NCI-H524 treated with DMSO at 0.1 percent for 48 hours (cell line): ENCODE measurements at regions not wholly inside any gene's neighbourhood (a gene's known extent, or its start where the extent isn't known, plus 50 kb on each side); places are given as distances from the start of the nearest gene placed in this dataset.

Experiments used
- DNase-seq: peaks from one replicate; lab custom pipeline; 2025; lab: John Stamatoyannopoulos, UW

DNA sequence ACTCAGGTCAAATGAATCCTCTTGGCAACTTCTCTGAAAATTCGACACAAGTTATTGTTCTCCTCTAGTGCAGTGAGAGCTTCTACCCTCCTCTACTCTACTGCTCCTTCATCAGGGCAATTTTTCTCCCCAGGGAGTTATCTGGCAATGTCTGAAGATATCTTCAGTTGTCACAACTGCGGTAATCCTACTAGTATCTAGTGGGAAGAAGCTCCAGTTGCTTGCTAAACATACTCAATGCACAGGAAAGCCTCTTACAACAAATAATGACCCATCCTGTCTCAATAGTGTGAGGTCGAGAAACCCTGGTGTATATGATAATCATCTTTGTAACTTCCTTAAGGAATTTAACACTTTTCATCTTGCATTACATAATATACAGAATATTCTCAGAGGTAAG is 1147.6 kb downstream of the IGSF11 start:
- no peak for DNase-seq

DNA sequence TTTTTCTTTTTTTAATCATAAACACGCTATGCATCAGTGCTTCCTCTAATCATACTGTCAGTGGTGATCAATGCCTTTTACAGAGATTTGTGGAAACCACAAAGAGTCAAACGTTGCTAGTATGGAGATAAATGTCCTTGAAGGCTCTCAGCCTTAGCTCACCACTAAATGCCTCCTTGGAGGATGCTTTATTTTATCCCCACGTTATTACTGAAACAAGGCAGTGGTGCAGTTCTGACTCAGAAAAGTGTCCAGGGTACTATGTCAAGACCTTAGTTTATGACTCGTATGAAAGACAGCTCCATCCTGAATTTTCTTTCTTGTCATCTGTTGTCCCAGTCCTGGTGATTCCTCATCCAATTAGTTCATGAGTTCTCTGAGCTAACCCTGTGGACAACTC is 1146.7 kb downstream of the IGSF11 start:
- no peak for DNase-seq

DNA sequence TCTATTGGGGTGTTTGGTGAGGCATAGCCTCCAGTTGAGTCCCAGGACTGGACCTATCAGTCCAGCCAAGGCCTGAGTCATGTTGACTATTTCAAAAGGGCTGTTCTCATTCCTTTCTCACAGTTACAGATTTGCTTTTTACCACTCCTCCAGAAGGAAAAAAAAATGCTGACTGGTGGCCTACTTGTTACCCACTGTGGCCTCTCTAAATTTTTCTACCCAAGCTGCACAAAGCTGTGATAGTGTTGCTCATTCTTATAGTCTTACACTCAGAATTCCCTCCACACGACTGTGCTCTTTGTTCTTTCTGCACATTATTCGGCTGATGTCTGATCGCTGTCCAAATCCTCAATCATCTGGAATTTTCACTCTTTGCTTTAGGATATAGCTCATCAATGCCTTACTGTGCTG is 1142.2 kb downstream of the IGSF11 start:
- DNase-seq: no peak

DNA sequence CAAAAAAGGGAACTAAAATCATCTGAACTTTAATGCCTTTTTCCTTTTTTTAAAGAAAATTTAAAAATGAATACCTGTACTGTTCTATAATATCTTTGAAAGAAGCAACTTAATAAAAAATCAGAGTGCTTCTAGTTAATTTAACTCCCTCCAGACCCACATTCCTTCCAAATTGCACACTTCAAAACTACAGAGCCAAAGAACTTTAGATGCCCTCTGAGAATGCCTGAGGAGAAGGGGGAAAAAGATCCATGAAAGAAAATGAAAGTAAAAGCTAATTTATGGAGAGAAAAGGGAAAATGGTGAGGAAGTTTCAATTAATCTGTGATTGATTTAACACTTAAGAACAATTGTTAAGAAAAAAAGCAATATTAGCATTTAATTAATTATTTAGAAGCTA is 1141.6 kb downstream of the IGSF11 start:
- no peak for DNase-seq

DNA sequence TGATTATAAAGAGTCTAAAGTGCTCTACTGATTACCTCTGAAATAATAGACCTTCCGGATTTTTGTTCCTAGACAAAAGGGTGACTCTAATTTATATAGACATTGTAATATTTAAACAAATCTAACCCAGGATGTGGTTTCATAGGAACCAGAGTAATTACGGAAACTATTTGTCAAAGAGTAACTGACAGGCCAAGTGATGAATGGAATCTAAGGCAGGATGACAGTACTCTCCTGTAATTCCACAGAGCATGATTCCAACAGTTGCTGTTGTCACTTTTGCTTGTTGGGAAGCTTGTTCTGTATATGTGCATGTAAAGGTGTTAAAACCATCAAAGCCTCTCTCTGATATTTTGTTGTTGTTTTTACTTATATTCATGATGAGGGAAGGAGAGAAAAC is 1141.0 kb downstream of the IGSF11 start:
- no peak for DNase-seq

DNA sequence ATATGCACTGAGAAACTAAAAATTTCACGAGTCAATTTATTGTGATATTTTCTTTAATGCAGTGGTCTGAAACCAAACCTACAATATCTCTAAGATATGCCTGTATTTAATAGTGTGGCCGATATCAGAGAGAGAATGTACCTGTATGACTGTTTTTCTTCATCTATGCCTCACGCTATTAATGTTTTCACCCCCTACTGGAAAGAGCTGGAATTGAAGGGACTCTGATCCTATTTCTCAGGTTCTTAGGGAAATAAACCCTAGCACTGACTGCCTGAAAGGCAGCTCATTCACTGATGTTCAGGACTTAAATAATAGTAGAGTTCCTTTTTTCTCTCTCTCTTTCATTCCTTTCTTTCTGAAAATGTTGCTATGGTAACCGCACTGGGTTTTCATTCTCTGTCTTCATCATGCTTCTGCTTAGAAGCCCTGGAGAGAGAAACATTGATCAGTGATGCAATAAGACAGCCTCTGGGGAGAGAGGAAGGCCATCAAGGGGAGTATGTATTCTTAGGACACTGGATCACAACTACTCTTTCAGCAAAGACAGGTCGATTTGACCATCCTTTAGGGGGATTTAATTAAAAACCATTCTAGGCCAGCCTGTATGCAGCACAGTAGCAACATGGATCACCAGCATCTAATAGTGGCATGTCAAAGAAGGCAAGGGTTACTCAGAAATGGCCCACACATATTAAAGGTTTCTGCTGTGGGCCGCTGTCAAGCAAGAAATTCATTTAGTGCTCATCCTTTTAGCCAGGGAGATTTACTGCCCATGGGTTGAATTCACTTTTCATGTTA is 1135.7 kb downstream of the IGSF11 start:
- no peak for DNase-seq

DNA sequence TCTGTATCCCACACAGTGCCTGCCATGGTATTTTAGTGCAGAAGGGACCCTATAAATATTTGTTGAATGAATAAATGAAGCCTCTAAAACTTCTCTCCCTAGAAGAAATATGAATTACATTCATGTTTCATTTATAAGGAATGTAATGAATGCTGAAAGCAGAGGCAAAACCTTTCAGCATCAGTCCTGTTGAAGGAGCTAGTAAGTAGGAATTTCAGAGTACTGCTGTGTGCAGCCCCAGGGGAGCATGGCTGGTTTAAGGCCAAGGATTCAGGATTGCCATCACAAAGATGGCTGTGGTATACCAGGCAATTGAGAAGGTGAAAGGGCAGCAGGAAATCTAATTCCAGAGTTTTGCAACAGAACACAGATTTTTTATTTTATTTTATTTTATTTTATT is 1131.4 kb downstream of the IGSF11 start:
- no peak for DNase-seq

DNA sequence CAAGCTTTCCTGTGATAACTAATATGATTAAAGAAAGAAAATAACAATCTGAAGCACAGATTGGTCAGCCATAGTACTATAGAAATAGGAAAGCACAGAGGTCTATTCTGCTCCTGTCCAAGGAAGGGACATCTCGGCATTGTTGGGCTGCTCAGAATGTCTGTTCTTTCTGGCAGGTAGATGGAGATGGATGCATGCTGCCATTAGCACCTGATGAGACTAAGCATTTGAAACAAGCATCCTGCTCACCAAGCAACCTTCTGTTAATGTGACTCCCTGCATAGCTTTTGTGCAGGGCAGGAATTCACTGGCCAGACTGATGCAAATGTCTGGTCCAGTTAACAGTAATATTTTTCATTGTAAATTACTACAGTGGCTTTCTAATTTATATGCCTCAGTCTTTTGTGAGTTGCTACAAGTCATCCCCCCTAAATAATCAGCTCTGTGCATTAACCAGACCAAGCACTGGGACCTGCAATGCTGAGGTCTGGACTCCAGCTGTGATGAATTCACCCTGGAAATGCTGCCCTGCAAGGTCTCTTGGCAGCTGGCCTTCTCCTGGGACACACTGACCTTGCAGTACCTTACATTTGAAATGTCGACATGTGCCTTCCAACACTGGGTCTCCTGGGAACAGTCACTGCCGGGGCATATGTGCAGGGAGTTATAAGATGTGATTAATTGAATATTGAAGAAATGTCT is 1123.7 kb downstream of the IGSF11 start:
- no peak for DNase-seq

DNA sequence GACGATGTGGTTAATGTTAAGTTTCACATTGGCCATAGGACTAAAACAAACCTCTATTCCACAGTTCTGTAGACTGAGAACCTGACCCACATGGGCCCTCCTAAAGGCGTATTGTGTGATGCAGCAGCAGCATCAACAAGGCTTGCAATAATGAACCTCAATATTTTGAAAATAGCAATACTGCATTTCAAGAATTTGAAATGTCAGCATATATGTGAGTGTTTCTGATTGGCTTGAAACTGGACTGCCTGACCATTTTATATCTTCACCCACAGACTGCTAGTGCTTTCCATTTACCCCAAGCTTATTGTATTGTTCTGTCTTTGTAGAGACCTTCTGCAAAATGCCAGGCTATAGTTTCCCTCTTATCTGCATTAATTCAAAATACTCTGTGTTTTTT is 1122.3 kb downstream of the IGSF11 start:
- DNase-seq: no peak

DNA sequence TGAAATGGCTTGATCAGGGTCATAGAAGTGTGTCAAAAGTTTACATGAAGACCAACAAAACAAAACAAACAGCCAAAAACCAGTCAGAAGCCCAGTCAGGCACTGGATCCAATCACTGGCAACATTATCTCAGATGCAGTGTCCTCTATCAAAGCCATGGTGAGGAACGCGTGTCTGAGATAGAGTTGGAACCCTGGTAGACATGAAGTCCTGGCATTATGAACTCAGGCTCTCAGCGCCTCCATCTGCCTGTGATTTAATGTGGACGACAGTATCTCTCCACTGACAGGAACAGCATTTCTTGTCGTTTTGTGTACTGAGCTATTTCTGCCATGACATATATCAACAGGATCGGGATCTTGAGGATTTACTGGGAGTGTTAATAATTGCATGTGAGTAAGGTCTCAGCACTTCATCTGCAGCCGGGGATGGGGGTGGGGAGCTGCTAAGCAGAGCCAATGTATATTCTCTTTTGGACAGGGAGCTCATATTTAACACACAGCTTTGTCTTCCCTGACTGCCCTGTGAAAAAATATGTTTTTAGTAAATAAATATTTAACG is 1120.0 kb downstream of the IGSF11 start:
- DNase-seq: no peak

DNA sequence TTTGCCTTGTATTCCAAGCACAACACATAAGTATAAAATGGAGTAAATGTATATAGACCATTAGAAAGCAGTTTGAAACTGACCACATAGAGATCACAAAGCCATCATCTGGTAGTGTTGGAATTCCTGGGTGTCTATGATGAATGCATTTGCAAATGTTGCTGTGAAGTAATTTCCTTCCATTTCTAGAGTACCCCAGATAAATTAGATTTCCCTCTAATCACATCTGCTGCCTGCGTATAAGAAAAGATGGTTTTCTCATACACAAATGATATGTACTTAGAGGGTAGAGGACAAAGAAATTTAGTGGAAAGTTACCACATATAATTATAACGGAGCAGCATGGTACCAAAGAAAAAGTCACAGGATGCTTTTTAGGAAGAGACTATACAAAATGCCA is 1117.8 kb downstream of the IGSF11 start:
- no peak for DNase-seq

DNA sequence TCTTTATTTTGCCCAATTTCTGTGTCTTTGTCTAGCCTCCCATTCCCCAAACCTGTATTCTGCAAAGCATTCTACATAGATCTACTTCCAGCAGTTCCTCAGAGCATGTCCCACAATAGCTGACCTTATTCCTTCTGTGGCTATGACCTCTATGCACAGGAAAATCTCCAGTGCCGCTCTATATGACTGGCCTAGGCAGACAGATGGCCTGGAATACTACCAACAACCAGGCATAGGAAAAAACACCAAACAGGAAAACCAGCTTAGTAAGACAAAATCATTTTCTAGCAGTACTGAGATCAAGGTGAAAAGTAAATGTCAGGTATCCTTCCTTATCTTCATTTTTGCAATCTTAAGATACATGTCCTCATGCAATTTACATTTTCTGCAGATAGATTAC is 1115.0 kb downstream of the IGSF11 start:
- DNase-seq: no peak

DNA sequence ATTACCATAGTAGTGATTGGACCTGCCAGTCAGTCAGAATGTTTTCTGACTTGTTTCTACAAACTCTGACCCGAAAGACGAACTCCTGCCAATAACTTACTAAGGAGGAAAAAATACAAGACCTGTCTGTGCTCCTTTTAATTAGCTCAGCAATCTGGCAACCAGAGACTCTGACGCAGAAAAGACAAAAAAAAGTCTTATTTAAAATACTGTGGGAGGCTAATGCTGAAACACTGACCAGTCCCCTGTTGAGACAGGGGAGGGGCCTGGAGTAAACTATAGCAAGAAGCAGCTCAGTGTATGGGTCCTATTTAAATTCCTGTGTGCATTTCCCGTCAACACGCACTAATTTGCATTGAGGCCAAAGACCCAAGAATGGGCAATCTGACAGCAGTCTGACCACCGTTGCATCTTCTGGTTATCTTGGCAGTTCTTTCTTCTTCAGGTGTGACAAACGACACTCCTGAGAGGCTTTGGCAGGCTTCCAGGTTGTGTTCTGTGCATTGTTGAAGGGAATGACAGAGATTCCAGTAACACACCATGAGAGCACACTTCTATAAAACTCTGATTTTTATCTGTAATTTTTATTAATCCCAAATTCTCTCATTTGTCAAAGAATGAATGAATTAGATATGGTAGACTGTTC is 1114.3 kb downstream of the IGSF11 start:
- no peak for DNase-seq

DNA sequence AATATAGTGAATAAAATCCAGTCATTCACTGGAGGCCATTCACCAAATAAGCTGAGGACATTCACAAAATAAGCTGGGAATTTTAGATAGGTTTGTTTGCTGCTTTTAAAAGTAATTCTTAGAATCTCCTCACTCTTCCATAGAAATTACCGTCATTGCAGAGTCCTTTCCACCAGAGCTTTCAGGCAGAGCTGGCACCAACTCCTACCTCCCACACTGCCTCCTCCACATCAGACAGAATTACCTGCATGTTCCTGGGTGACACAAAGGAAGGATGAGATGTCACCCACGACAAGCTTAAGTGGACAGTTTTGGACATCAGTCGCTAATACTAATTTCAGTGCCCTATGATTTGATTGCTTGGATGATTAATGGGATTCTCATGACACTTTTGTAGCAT is 1113.2 kb downstream of the IGSF11 start:
- no peak for DNase-seq

DNA sequence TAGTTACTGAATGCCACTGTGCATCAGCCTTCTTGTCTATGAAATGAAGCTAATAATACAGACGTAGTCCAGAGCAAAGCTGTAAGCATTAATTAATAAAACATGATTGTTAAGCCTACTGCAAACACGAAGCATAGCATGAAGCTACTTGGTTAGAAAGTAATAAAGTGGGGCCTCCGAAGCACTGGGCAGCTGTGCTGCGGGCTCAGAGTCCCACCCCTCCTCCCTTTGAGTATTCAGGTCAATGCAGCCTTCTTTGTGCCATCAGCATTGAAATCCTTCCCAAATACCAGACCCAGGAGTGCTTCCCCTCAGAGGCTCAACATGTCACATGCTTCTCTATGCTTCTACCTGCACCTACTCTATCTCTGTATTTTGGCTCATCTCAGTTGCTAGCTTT is 1112.6 kb downstream of the IGSF11 start:
- DNase-seq: no peak

DNA sequence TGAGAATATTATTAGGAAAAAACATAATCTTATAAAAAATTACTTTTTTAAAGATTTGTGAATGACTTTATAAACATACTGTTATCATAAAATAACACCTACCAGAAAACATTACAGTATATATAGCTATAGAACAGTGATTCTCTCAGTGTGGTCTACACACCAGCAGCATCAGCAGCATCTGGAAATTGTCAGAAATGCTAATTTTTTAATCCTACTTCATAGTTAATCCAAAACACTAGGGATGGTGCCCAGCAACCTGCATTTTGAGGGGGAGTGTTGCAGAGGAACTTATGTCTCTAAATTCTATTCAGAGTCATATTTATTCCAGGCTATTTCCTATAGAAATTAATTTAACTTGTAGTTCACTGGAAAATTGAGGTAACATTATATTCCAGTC is 1107.8 kb downstream of the IGSF11 start:
- DNase-seq: peak; percentile 46

DNA sequence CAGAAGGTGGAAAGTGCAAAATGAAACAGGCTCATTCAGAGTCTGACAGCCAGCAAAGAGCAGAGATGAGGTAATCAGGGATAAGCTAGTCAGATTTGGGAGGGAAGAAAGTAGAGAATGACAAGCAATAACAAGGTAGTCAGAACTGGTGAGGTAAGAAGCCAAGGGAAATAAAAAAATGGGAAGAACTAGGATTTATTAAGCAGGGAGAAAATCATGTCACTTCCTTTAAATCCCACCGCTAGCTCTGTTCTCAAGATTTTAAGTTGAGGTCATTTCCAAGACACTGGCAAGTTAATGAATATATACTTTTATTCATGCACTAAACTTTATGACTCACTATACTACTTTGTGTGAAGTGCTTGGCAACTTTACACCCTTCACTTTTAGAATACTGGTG is 1106.8 kb downstream of the IGSF11 start:
- peak; percentile 2 for DNase-seq

DNA sequence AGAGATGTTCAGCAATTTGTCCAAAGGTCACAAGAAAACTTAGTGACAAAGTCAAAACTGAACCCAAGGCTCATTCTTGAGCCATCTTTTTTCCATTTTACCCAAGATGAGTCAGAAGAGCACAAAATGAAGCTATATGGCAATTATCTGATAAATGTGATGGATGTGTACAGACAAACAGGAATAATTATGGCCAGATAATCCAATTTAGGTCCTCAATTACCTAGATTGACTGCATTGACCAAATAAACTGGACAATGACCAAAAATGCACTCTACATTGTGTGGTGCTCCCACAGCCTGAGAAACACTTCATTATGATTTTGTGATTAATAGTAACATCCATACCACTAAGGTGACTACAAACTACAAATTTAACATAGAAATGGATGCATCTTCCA is 1105.8 kb downstream of the IGSF11 start:
- DNase-seq: no peak

DNA sequence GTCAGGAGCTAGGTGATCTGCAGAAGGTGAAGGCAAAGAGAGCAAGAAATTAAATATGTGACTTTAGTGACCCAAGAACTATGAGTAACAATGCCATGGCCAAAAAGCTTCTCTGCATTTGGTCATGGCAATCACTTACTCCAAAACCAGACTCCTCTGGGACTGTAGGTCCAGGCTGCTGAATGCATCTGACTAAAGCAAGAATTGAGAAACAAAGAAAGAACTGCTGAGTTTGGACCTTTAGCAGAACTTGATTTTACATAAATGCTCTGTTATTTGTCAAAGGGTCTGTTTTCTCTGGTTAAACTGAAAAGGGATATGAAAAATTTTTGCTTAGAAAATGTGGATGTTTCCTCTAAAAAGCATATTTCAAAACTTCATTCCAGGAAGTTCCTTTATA is 1102.2 kb downstream of the IGSF11 start:
- no peak for DNase-seq

DNA sequence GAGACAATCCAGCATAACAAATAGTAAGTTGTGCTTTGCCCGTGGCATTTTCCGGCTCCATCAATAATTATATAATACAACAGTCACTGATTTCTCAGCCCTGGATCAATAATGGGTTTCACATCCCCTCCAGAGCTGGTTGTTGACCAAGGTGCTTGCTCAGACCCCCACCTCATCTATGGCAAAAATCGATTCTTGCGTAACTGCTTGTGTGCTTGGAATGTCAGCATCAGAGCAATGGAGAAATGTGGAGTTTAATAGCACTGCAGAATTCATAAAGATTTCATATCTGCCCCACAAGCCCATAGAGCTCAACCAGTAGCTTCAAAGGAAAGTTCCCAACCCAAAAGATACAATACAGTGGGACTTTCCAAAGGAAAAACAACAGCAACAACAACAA is 1098.5 kb downstream of the IGSF11 start:
- DNase-seq: no peak

DNA sequence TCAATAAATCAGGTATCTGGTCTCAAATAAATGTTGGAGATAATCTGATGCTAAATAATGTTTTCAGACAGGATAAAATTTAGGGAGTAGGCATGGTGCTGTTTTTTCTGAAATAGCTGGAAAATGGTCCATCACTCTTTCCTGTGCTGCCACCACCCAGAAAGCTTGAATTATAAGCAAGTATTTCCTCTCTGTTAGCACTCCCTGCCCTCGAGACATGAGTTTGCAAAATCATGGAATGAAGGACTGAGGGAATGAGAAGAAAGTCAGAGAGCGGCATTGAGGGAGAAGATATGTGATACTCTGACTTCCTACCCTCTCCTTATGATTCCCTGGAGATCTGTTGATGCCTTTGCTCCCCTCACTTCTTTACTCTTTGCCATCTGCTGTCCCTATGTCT is 1095.7 kb downstream of the IGSF11 start:
- no peak for DNase-seq

DNA sequence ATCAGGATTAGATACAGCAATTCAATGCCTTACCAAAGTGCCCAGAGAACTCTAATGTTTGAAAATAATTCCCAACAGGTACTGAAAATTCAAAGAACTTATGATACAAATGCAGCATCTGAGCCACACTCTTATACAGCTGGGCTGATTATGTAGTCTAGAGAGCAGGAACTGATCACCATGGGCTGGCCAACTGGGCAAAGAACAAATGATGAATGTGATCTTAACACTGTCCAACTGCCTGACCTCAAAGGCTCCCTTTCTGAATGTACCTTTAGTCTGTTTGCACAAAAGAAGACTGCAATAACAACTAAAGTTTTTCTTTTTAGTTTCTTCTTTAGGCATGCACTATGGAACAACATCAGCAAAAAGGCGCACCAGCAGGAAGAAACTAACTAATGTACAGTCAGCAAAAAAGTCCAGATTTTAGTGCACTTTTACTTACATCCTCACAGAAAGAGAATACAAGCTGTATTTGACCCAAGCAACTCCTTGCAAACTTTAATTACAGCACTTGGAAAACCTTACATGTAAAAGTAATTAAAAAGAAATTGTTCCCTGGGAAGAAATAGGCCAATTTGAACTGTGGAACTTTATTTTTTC is 1095.1 kb downstream of the IGSF11 start:
- no peak for DNase-seq

DNA sequence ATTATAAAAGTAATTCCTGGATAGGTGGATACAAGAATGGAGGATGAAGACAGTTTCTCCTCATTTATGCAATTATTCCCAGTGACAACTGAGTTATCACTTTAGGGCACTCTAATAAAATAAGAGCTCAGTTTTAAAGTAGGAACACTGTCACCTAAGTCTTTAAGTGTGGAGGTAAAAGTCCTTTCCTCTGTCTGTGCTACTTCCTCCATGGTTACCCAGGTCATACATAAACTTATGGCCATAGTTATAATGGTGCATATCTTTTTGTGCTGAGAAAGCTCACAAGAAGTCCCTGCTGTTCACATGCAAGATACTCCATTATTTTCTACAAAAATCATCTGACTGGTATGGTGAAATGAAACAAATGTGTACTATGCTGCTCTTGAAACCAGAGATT is 1093.6 kb downstream of the IGSF11 start:
- DNase-seq: no peak
